ENCODE measurements at regions not wholly inside any gene's neighbourhood (a gene's known extent, or its start where the extent isn't known, plus 50 kb on each side); places are given as distances from the start of the nearest gene placed in this dataset.

- no peaks in the 10 kb centered on the region for H3K27me3 ChIP-seq (ENCODE audit: control insufficient read depth in 3 of 3, insufficient read depth in 3 of 3, low read length in 3 of 3)
- H3K4me3 ChIP-seq (ENCODE audit: low read length in 3 of 3): no peak overlapping the region
- H3K27ac ChIP-seq (ENCODE audit: low read depth, low read length): no peak overlapping the region
- no peaks in the 10 kb centered on the region for H3K9me3 ChIP-seq (ENCODE audit: control insufficient read depth in 3 of 3, low read length in 3 of 3)
- no peak overlapping the region for H3K9ac ChIP-seq (ENCODE audit: low read depth in 1 of 3, low read length in 3 of 3)
- no peaks in the 10 kb centered on the region for H3K36me3 ChIP-seq (ENCODE audit: control insufficient read depth in 3 of 3, insufficient read depth in 3 of 3, low read length in 3 of 3)
- no peaks in the 10 kb centered on the region for H3K4me1 ChIP-seq (ENCODE audit: control insufficient read depth in 3 of 3, insufficient read depth in 3 of 3, low read length in 3 of 3)
Observed at GRCh38 chr12:127690161-127690560, 576.8 kb upstream of the TMEM132C start.

DNA sequence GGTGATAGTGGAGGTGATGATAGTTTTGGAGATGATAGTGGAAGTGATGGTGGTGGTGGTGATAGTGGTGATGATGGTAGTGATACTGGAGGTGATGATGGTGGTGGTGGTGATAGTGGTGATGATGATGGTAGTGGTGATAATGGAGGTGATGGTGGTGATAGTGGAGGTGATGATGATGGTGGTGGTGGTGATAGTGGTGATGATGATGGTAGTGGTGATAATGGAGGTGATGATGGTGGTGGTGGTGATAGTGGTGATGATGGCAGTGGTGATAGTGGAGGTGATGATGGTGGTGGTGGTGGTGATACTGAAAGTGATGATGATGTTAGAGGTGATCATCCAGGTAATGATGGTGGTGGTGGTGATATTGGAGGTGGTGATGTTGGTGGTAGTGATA is 570.0 kb upstream of the TMEM132C start:
- H3K9ac ChIP-seq (ENCODE audit: low read depth in 1 of 3, low read length in 3 of 3): no peak overlapping the region
- no peak overlapping the region for H3K4me3 ChIP-seq (ENCODE audit: low read length in 3 of 3)
- no peaks in the 10 kb centered on the region for H3K9me3 ChIP-seq (ENCODE audit: control insufficient read depth in 3 of 3, low read length in 3 of 3)
- H3K4me1 ChIP-seq (ENCODE audit: control insufficient read depth in 3 of 3, insufficient read depth in 3 of 3, low read length in 3 of 3): no peaks in the 10 kb centered on the region
- no peak overlapping the region for H3K27ac ChIP-seq (ENCODE audit: low read depth, low read length)
- no peaks in the 10 kb centered on the region for H3K27me3 ChIP-seq (ENCODE audit: control insufficient read depth in 3 of 3, insufficient read depth in 3 of 3, low read length in 3 of 3)
- H3K36me3 ChIP-seq (ENCODE audit: control insufficient read depth in 3 of 3, insufficient read depth in 3 of 3, low read length in 3 of 3): no peaks in the 10 kb centered on the region

GRCh38 chr12:127703026-127703425 is 563.9 kb upstream of the TMEM132C start:
- no peaks in the 10 kb centered on the region for H3K27me3 ChIP-seq (ENCODE audit: control insufficient read depth in 3 of 3, insufficient read depth in 3 of 3, low read length in 3 of 3)
- no peaks in the 10 kb centered on the region for H3K9me3 ChIP-seq (ENCODE audit: control insufficient read depth in 3 of 3, low read length in 3 of 3)

GRCh38 chr12:127711108-127711507 is 555.9 kb upstream of the TMEM132C start:
- Histone ChIP-seq H3K27ac (ENCODE audit: low read depth, low read length) (no peak overlapping the region), H3K27me3 (ENCODE audit: control insufficient read depth in 3 of 3, insufficient read depth in 3 of 3, low read length in 3 of 3) (no peaks in the 10 kb centered on the region), H3K36me3 (ENCODE audit: control insufficient read depth in 3 of 3, insufficient read depth in 3 of 3, low read length in 3 of 3) (no peaks in the 10 kb centered on the region), H3K9me3 (ENCODE audit: control insufficient read depth in 3 of 3, low read length in 3 of 3) (no peaks in the 10 kb centered on the region), H3K4me3 (ENCODE audit: low read length in 3 of 3) (no peak overlapping the region), H3K9ac (ENCODE audit: low read depth in 1 of 3, low read length in 3 of 3) (no peak overlapping the region), H3K4me1 (ENCODE audit: control insufficient read depth in 3 of 3, insufficient read depth in 3 of 3, low read length in 3 of 3) (no peaks in the 10 kb centered on the region)

More at GRCh38 chr12:127703026-127703425, 563.9 kb upstream of the TMEM132C start:
- no peaks in the 10 kb centered on the region for H3K36me3 ChIP-seq (ENCODE audit: control insufficient read depth in 3 of 3, insufficient read depth in 3 of 3, low read length in 3 of 3)
- no peak overlapping the region for H3K9ac ChIP-seq (ENCODE audit: low read depth in 1 of 3, low read length in 3 of 3)
- H3K4me3 ChIP-seq (ENCODE audit: low read length in 3 of 3): no peak overlapping the region
- H3K4me1 ChIP-seq (ENCODE audit: control insufficient read depth in 3 of 3, insufficient read depth in 3 of 3, low read length in 3 of 3): no peaks in the 10 kb centered on the region
- H3K27ac ChIP-seq (ENCODE audit: low read depth, low read length): no peak overlapping the region

DNA sequence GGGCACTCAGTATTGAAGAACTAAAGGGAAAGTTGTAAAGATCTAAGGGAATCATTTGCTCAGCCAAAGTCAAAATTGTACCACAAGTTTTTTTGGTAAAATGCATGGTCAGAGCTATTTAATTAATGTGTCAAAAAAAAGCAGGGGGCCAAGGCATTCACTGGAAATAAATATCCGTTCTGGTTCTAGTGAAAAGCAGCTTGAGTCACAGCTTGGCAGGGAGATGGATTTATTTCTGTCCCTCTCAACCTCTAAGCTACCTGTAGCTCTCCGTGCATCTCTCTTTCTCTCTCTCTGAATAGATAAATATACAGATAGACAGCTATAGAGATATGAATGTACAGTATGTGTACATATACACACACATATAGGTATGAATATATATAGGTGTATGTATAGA is 554.4 kb upstream of the TMEM132C start:
- Histone ChIP-seq H3K9me3 (ENCODE audit: control insufficient read depth in 3 of 3, low read length in 3 of 3) (no peaks in the 10 kb centered on the region), H3K4me1 (ENCODE audit: control insufficient read depth in 3 of 3, insufficient read depth in 3 of 3, low read length in 3 of 3) (no peaks in the 10 kb centered on the region), H3K9ac (ENCODE audit: low read depth in 1 of 3, low read length in 3 of 3) (no peak overlapping the region), H3K27ac (ENCODE audit: low read depth, low read length) (no peak overlapping the region), H3K27me3 (ENCODE audit: control insufficient read depth in 3 of 3, insufficient read depth in 3 of 3, low read length in 3 of 3) (no peaks in the 10 kb centered on the region), H3K4me3 (ENCODE audit: low read length in 3 of 3) (no peak overlapping the region), H3K36me3 (ENCODE audit: control insufficient read depth in 3 of 3, insufficient read depth in 3 of 3, low read length in 3 of 3) (no peaks in the 10 kb centered on the region)

DNA sequence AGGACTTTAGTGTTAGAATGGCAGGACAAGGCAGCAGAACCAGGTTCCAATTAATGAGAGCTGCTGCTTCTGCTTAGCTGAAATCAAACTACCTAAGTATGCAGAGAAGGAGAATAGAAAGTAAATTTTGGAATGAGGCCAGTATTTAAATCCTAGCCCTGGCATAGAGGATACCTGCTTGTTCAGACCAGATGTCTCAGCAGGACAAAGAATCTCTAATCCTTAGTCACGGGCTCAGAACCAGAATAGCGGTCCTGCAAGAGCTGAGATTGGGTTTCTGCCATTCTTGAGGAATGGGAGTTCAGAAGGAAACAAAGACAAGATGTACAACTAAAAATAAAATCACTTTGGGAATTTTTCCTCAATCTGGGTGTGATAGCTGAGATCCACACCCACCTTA is 550.8 kb upstream of the TMEM132C start:
- no peaks in the 10 kb centered on the region for H3K36me3 ChIP-seq (ENCODE audit: control insufficient read depth in 3 of 3, insufficient read depth in 3 of 3, low read length in 3 of 3)

DNA sequence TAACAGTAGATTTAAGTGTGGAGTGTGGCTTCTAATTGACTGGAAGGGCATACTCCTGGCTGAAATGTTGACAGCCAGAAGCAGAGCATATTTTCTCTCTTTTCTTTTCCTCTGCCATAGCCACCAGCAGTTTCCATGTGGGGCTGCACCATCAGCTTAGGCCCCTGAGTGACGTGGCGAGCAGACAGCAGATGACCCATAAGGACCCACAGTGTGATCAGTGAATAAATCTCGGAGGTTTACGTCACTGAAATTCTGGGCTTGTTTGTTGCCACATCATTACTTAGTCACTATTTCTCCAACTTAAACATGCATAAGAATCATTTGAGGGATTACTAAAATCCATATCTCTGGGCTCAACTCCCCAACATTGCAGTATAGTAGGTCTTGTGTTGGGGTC is 549.7 kb upstream of the TMEM132C start:
- H3K4me3 ChIP-seq (ENCODE audit: low read length in 3 of 3): no peak overlapping the region

More for the DNA sequence above, 550.8 kb upstream of the TMEM132C start:
- Histone ChIP-seq H3K27me3 (ENCODE audit: control insufficient read depth in 3 of 3, insufficient read depth in 3 of 3, low read length in 3 of 3) (no peaks in the 10 kb centered on the region), H3K27ac (ENCODE audit: low read depth, low read length) (no peak overlapping the region), H3K9me3 (ENCODE audit: control insufficient read depth in 3 of 3, low read length in 3 of 3) (no peaks in the 10 kb centered on the region), H3K9ac (ENCODE audit: low read depth in 1 of 3, low read length in 3 of 3) (no peak overlapping the region), H3K4me3 (ENCODE audit: low read length in 3 of 3) (no peak overlapping the region), H3K4me1 (ENCODE audit: control insufficient read depth in 3 of 3, insufficient read depth in 3 of 3, low read length in 3 of 3) (no peaks in the 10 kb centered on the region)

DNA sequence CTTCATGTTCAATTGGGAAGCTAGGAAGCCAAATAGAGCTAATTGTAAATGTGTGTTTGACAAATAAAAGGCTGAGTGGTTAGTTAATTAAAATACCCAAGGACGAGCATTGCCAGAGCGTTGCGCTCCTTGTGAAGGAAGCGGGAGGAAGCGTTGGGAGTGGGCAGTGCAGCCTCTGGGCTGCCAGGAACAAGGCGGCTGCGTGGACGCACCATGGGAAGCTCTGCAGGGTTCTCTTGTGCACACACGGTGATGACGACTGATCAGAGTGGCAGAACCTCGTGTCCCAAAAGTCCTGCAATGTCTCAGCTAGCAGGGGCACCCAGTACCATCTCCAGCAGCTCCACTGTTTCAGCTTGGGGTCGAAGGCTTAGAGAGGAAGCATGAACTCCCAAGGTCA is 546.6 kb upstream of the TMEM132C start:
- Histone ChIP-seq H3K27ac (ENCODE audit: low read depth, low read length) (no peak overlapping the region), H3K27me3 (ENCODE audit: control insufficient read depth in 3 of 3, insufficient read depth in 3 of 3, low read length in 3 of 3) (no peaks in the 10 kb centered on the region), H3K36me3 (ENCODE audit: control insufficient read depth in 3 of 3, insufficient read depth in 3 of 3, low read length in 3 of 3) (no peaks in the 10 kb centered on the region), H3K9me3 (ENCODE audit: control insufficient read depth in 3 of 3, low read length in 3 of 3) (no peaks in the 10 kb centered on the region), H3K4me3 (ENCODE audit: low read length in 3 of 3) (no peak overlapping the region), H3K4me1 (ENCODE audit: control insufficient read depth in 3 of 3, insufficient read depth in 3 of 3, low read length in 3 of 3) (no peaks in the 10 kb centered on the region), H3K9ac (ENCODE audit: low read depth in 1 of 3, low read length in 3 of 3) (no peak overlapping the region)

More for the DNA sequence above, 549.7 kb upstream of the TMEM132C start:
- Histone ChIP-seq H3K27me3 (ENCODE audit: control insufficient read depth in 3 of 3, insufficient read depth in 3 of 3, low read length in 3 of 3) (no peaks in the 10 kb centered on the region), H3K9me3 (ENCODE audit: control insufficient read depth in 3 of 3, low read length in 3 of 3) (no peaks in the 10 kb centered on the region), H3K4me1 (ENCODE audit: control insufficient read depth in 3 of 3, insufficient read depth in 3 of 3, low read length in 3 of 3) (no peaks in the 10 kb centered on the region), H3K27ac (ENCODE audit: low read depth, low read length) (no peak overlapping the region), H3K9ac (ENCODE audit: low read depth in 1 of 3, low read length in 3 of 3) (no peak overlapping the region), H3K36me3 (ENCODE audit: control insufficient read depth in 3 of 3, insufficient read depth in 3 of 3, low read length in 3 of 3) (no peaks in the 10 kb centered on the region)

DNA sequence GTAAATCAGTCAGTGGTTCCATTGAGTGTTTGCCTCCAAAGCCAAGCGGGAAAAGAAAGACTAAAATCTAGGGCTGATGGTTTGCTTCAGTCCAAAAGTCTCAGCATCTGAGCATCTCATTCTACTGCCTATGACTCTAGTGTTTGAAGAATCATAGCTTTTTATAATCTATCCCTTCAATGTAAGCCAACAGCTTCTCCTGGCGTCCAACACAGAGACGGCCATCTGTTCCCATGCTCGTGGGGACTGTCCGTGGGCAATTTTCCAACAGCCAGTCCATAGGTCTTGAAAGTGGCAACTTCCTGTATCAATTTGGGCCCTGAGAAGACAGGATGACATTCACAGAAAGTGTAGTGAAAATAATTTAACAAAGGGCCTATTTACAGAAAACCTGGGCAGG is 544.4 kb upstream of the TMEM132C start:
- no peak overlapping the region for H3K4me3 ChIP-seq (ENCODE audit: low read length in 3 of 3)
- H3K27me3 ChIP-seq (ENCODE audit: control insufficient read depth in 3 of 3, insufficient read depth in 3 of 3, low read length in 3 of 3): no peaks in the 10 kb centered on the region
- no peak overlapping the region for H3K27ac ChIP-seq (ENCODE audit: low read depth, low read length)
- H3K36me3 ChIP-seq (ENCODE audit: control insufficient read depth in 3 of 3, insufficient read depth in 3 of 3, low read length in 3 of 3): no peaks in the 10 kb centered on the region
- H3K9me3 ChIP-seq (ENCODE audit: control insufficient read depth in 3 of 3, low read length in 3 of 3): no peaks in the 10 kb centered on the region
- no peak overlapping the region for H3K9ac ChIP-seq (ENCODE audit: low read depth in 1 of 3, low read length in 3 of 3)
- H3K4me1 ChIP-seq (ENCODE audit: control insufficient read depth in 3 of 3, insufficient read depth in 3 of 3, low read length in 3 of 3): no peaks in the 10 kb centered on the region

DNA sequence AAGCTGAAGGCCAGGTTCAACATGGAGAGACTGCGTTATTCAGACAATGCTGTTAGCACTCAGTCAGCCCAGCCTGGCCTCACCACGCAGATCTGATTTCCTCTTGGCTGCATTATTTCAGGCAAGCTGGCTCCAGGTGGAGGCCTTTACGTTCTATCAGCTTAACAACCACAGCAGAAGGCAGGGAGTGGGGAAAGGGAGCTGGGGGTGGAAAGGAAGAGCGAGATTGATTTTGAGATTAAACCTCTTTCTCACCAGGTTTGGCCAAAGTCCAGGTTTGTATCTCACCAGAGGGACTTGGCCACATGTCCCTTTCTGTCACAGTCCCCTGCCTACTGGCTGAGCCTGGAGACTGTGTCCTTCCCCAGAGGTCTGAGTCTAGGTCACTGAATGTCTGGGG is 543.7 kb upstream of the TMEM132C start:
- no peaks in the 10 kb centered on the region for H3K9me3 ChIP-seq (ENCODE audit: control insufficient read depth in 3 of 3, low read length in 3 of 3)
- H3K27ac ChIP-seq (ENCODE audit: low read depth, low read length): no peak overlapping the region
- no peaks in the 10 kb centered on the region for H3K36me3 ChIP-seq (ENCODE audit: control insufficient read depth in 3 of 3, insufficient read depth in 3 of 3, low read length in 3 of 3)
- no peaks in the 10 kb centered on the region for H3K4me1 ChIP-seq (ENCODE audit: control insufficient read depth in 3 of 3, insufficient read depth in 3 of 3, low read length in 3 of 3)
- no peaks in the 10 kb centered on the region for H3K27me3 ChIP-seq (ENCODE audit: control insufficient read depth in 3 of 3, insufficient read depth in 3 of 3, low read length in 3 of 3)
- H3K9ac ChIP-seq (ENCODE audit: low read depth in 1 of 3, low read length in 3 of 3): no peak overlapping the region
- no peak overlapping the region for H3K4me3 ChIP-seq (ENCODE audit: low read length in 3 of 3)

Measured in skeletal muscle tissue (tissue), 3 donors.